HCT116 (cell line): ENCODE measurements at regions not wholly inside any gene's neighbourhood (a gene's known extent, or its start where the extent isn't known, plus 50 kb on each side); places are given as distances from the start of the nearest gene placed in this dataset.

ENCODE experiments used
- ATAC-seq: fragments of 200-7000 bp; cut with Tn5 transposase; 2 replicates; pipeline ENCODE4 v1.9.1; 2020; ENCODE audit warnings: mild to moderate bottlenecking, moderate library complexity
- BruUV-seq: library from RNA; stranded (reverse); fragments of 400-500 nt; replicated peaks from 2 replicates; lab custom pipeline; 2021; lab: Mats Ljungman, UMichigan
- CTCF ChIA-PET: fragments of 300-600 bp; sonication (Branson Sonifier 250); formaldehyde crosslinking; loops from one replicate; lab custom pipeline; 2021; ENCODE audit warnings: antibody characterized with exemption; lab: Charles Lee
- POLR2A ChIA-PET: fragments of 300-600, 350-600 bp; sonication (Branson Sonifier 250); formaldehyde crosslinking; loops from one replicate; lab custom pipeline; 2021; ENCODE audit warnings: antibody characterized with exemption; lab: Charles Lee
- RAD21 ChIA-PET, 2 experiments: fragments of 300-600 bp; sonication (Branson Sonifier 250); formaldehyde crosslinking; loops; one replicate each; lab custom pipeline; 2023; ENCODE audit warnings: low total read pairs in 2 of 2; ENCODE audit not compliant: uncharacterized antibody in 2 of 2, unreplicated experiment in 2 of 2, low non-redundant PET in 1 of 2; lab: Charles Lee
- DNase-seq: peaks from one replicate; pipeline ENCODE4 v3.0.0-alpha.2; 2010; ENCODE audit warnings: low read depth, low spot score
- H2AFZ ChIP-seq: fragments of 200-600 bp; shearing (Covaris generic), sonication (generic); 2 replicates; pipeline ENCODE4 v1.6.1; 2017; ENCODE audit warnings: low read depth, mixed run types, mixed read lengths, antibody characterized with exemption, low read length; ENCODE audit not compliant: poor library complexity, severe bottlenecking
- H3K27ac ChIP-seq: 2 replicates; pipeline ENCODE4 v1.5.1; 2012; ENCODE audit warnings: low read depth, low read length
- H3K27me3 ChIP-seq: fragments of 200-600 bp; sonication (generic); 2 replicates; pipeline ENCODE4 v1.6.1; 2016; ENCODE audit warnings: mixed run types, low read length, mixed read lengths; ENCODE audit not compliant: insufficient read depth
- H3K36me3 ChIP-seq, 2 experiments: fragments of 200-500 bp in 1 of 2; fragments of 200-600 bp in 1 of 2; sonication (Bioruptor generic) in 1 of 2; sonication (generic) in 1 of 2; 2 replicates each; pipeline versions ENCODE4 v1.5.1 to v1.6.1; 2014 to 2016; ENCODE audit warnings: low read length in 2 of 2, inconsistent platforms in 1 of 2, mixed read lengths in 1 of 2, mixed run types in 1 of 2; ENCODE audit not compliant: insufficient read depth in 2 of 2, control insufficient read depth in 1 of 2
- H3K4me1 ChIP-seq, 2 experiments: fragments of 200-600 bp in 1 of 2; sonication (generic) in 1 of 2; 2 replicates each; pipeline versions ENCODE4 v1.5.1 to v1.6.1; 2012 to 2017; ENCODE audit warnings: low read length in 2 of 2, inconsistent platforms in 1 of 2, mild to moderate bottlenecking in 1 of 2, mixed read lengths in 1 of 2, mixed run types in 1 of 2, moderate library complexity in 1 of 2; ENCODE audit not compliant: insufficient read depth in 2 of 2, control insufficient read depth in 1 of 2
- H3K4me2 ChIP-seq: fragments of 200-600 bp; sonication (generic); 2 replicates; pipeline ENCODE4 v1.6.1; 2017; ENCODE audit warnings: mixed run types, low read length, mixed read lengths
- H3K4me3 ChIP-seq, 2 experiments: fragments of 200-600 bp in 1 of 2; sonication (generic) in 1 of 2; replicated peaks in 1 of 2; 2 replicates each; pipeline ENCODE4 v1.5.1; 2011 to 2016; ENCODE audit warnings: low read length in 2 of 2, control low read depth in 1 of 2, low read depth in 1 of 2, mild to moderate bottlenecking in 1 of 2, mixed read lengths in 1 of 2, mixed run types in 1 of 2
- H3K79me2 ChIP-seq: fragments of 200-600 bp; sonication (generic); 2 replicates; pipeline ENCODE4 v1.6.1; 2017; ENCODE audit warnings: mild to moderate bottlenecking, mixed run types, low read length, moderate library complexity, mixed read lengths; ENCODE audit not compliant: insufficient read depth
- H3K9ac ChIP-seq: fragments of 200-600 bp; sonication (generic); 2 replicates; pipeline ENCODE4 v1.6.1; 2016; ENCODE audit warnings: low read length, mixed read lengths
- H3K9me2 ChIP-seq: fragments of 200-600 bp; sonication (generic), shearing (Covaris generic); 2 replicates; pipeline ENCODE4 v1.6.1; 2017; ENCODE audit warnings: mixed run types, mild to moderate bottlenecking, moderate library complexity; ENCODE audit not compliant: insufficient read depth
- H3K9me3 ChIP-seq, 2 experiments: fragments of 200-500 bp in 1 of 2; fragments of 200-600 bp in 1 of 2; sonication (Bioruptor generic) in 1 of 2; sonication (generic) in 1 of 2; 2 replicates each; pipeline ENCODE4 v1.6.1; 2014 to 2017; ENCODE audit warnings: low read length in 2 of 2, mixed read lengths in 2 of 2, inconsistent platforms in 1 of 2, low read depth in 1 of 2, mild to moderate bottlenecking in 1 of 2, mixed run types in 1 of 2, moderate library complexity in 1 of 2; ENCODE audit not compliant: control insufficient read depth in 1 of 2, insufficient read depth in 1 of 2
- H4K20me1 ChIP-seq: fragments of 200-600 bp; sonication (generic), shearing (Covaris generic); 2 replicates; pipeline ENCODE4 v1.6.1; 2017; ENCODE audit warnings: mixed run types, mild to moderate bottlenecking, moderate library complexity; ENCODE audit not compliant: insufficient read depth
- CBX3 ChIP-seq: IDR thresholded peaks from 2 replicates; pipeline ENCODE4 v1.6.1; 2012; ENCODE audit warnings: low read depth
- CEBPB ChIP-seq: IDR thresholded peaks from 2 replicates; pipeline ENCODE4 v1.6.1; 2012; ENCODE audit warnings: low read depth
- JUND ChIP-seq: IDR thresholded peaks from 2 replicates; pipeline ENCODE4 v1.6.1; 2012
- POLR2A ChIP-seq: IDR thresholded peaks from 2 replicates; pipeline ENCODE4 v1.7.0; 2011; ENCODE audit warnings: borderline replicate concordance; ENCODE audit not compliant: insufficient read depth, insufficient read length; ENCODE audit errors: extremely low read depth
- RAD21 ChIP-seq: IDR thresholded peaks from 2 replicates; pipeline ENCODE4 v1.6.1; 2012; ENCODE audit warnings: low read depth, mild to moderate bottlenecking
- SIN3A ChIP-seq: IDR thresholded peaks from 2 replicates; pipeline ENCODE4 v1.6.1; 2012; ENCODE audit warnings: low read depth
- SP1 ChIP-seq: IDR thresholded peaks from 2 replicates; pipeline ENCODE4 v1.6.1; 2012; ENCODE audit warnings: low read depth
- SRF ChIP-seq: IDR thresholded peaks from 2 replicates; pipeline ENCODE4 v1.6.1; 2012; ENCODE audit warnings: low read depth
- YY1 ChIP-seq: IDR thresholded peaks from 2 replicates; pipeline ENCODE4 v1.6.1; 2011; ENCODE audit warnings: low read length, low read depth, moderate library complexity, mild to moderate bottlenecking; ENCODE audit not compliant: insufficient replicate concordance; ENCODE audit errors: extremely low read depth
- ZFX ChIP-seq: fragments of 450-650 bp; IDR thresholded peaks from 2 replicates; pipeline ENCODE4 v1.6.1; 2017
- intact Hi-C: fragments of 100-400 bp; cut with micrococcal nuclease; formaldehyde crosslinking; loops from 2 replicates; pipeline ENCODE4 v1.10.0; 2022
- TF ChIP-seq, protein P1 (sequence below): IDR thresholded peaks from 2 replicates; pipeline ENCODE4 v1.6.1; 2012
- TF ChIP-seq, protein P2 (sequence below): IDR thresholded peaks from 2 replicates; pipeline ENCODE4 v1.6.1; 2012; ENCODE audit warnings: low read depth
- TF ChIP-seq, protein P3 (sequence below): IDR thresholded peaks from 2 replicates; pipeline ENCODE4 v1.6.1; 2012
- TF ChIP-seq, protein P4 (sequence below): IDR thresholded peaks from 2 replicates; pipeline ENCODE4 v1.6.1; 2011; ENCODE audit warnings: mild to moderate bottlenecking, low read length, moderate library complexity; ENCODE audit not compliant: insufficient replicate concordance; ENCODE audit errors: extremely low read depth

DNA sequence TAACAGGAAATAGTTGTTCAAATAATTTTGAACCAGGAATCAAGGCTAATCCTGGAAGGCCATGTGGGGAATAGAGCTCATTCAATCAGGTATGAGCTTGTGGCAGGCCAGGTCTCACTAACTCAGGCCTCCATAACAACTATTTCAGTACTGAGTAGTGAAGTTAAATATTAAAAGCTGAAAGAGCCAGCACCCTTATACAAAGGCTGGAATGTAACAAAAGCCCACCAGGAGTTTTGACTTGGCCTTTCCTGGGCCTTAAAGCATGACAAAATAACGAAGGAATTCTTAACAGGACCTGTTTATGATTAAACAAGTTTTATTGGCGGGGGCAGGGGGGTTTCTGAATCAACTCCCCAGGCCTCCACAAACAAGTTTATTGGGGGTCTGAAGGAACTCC lies 1146.7 kb downstream of the CDH9 start:
- no peak overlapping the region for H3K27ac ChIP-seq
- RAD21 ChIA-PET: no interaction called here
- no peaks in the 10 kb centered on the region for H3K4me1 ChIP-seq
- ATAC-seq: no peak
- no peak overlapping the region for H3K9ac ChIP-seq
- no peaks in the 10 kb centered on the region for H3K79me2 ChIP-seq
- no peak overlapping the region for H3K4me3 ChIP-seq
- intact Hi-C loops: no loop called here
- H3K9me3 ChIP-seq: peaks cover 4 to 7% of the 10 kb centered on the region in 2 experiments; a peak in 2 of 4 replicates
- no peak for DNase-seq
- BruUV-seq: no TSS peak
- no peaks in the 10 kb centered on the region for H3K27me3 ChIP-seq
- H3K9me2 ChIP-seq: no peaks in the 10 kb centered on the region
- H4K20me1 ChIP-seq: no peaks in the 10 kb centered on the region
- H3K36me3 ChIP-seq: no peaks in the 10 kb centered on the region
- TF ChIP-seq POLR2A: no peak
- TF ChIP-seq, protein P1, sequence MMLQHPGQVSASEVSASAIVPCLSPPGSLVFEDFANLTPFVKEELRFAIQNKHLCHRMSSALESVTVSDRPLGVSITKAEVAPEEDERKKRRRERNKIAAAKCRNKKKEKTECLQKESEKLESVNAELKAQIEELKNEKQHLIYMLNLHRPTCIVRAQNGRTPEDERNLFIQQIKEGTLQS: no peak
- no peak for TF ChIP-seq JUND
- no peak for TF ChIP-seq RAD21
- no peak for TF ChIP-seq ZFX
- no peak for TF ChIP-seq SIN3A
- TF ChIP-seq, protein P2, sequence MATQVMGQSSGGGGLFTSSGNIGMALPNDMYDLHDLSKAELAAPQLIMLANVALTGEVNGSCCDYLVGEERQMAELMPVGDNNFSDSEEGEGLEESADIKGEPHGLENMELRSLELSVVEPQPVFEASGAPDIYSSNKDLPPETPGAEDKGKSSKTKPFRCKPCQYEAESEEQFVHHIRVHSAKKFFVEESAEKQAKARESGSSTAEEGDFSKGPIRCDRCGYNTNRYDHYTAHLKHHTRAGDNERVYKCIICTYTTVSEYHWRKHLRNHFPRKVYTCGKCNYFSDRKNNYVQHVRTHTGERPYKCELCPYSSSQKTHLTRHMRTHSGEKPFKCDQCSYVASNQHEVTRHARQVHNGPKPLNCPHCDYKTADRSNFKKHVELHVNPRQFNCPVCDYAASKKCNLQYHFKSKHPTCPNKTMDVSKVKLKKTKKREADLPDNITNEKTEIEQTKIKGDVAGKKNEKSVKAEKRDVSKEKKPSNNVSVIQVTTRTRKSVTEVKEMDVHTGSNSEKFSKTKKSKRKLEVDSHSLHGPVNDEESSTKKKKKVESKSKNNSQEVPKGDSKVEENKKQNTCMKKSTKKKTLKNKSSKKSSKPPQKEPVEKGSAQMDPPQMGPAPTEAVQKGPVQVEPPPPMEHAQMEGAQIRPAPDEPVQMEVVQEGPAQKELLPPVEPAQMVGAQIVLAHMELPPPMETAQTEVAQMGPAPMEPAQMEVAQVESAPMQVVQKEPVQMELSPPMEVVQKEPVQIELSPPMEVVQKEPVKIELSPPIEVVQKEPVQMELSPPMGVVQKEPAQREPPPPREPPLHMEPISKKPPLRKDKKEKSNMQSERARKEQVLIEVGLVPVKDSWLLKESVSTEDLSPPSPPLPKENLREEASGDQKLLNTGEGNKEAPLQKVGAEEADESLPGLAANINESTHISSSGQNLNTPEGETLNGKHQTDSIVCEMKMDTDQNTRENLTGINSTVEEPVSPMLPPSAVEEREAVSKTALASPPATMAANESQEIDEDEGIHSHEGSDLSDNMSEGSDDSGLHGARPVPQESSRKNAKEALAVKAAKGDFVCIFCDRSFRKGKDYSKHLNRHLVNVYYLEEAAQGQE: no peak
- TF ChIP-seq, protein P3, sequence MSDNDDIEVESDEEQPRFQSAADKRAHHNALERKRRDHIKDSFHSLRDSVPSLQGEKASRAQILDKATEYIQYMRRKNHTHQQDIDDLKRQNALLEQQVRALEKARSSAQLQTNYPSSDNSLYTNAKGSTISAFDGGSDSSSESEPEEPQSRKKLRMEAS: no peak
- TF ChIP-seq CBX3: no peak
- TF ChIP-seq YY1: no peak
- TF ChIP-seq SRF: no peak
- TF ChIP-seq CEBPB: no peak
- TF ChIP-seq SP1: no peak
- TF ChIP-seq, protein P4, sequence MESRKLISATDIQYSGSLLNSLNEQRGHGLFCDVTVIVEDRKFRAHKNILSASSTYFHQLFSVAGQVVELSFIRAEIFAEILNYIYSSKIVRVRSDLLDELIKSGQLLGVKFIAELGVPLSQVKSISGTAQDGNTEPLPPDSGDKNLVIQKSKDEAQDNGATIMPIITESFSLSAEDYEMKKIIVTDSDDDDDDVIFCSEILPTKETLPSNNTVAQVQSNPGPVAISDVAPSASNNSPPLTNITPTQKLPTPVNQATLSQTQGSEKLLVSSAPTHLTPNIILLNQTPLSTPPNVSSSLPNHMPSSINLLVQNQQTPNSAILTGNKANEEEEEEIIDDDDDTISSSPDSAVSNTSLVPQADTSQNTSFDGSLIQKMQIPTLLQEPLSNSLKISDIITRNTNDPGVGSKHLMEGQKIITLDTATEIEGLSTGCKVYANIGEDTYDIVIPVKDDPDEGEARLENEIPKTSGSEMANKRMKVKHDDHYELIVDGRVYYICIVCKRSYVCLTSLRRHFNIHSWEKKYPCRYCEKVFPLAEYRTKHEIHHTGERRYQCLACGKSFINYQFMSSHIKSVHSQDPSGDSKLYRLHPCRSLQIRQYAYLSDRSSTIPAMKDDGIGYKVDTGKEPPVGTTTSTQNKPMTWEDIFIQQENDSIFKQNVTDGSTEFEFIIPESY: no peak
- POLR2A ChIA-PET: no interaction called here
- no peak overlapping the region for H3K4me2 ChIP-seq
- no peak overlapping the region for H2AFZ ChIP-seq
- CTCF ChIA-PET: no interaction called here
